Lung (tissue), 11 donors: ENCODE measurements at regions not wholly inside any gene's neighbourhood (a gene's known extent, or its start where the extent isn't known, plus 50 kb on each side); places are given as distances from the start of the nearest gene placed in this dataset.

ENCODE experiments used
- ATAC-seq: fragments of 200-7000 bp; cut with Tn5 transposase; one replicate; pipeline ENCODE4 v1.9.1; 2020; ENCODE audit warnings: moderate number of reproducible peaks; ENCODE audit not compliant: insufficient read depth, low FRiP score
- DNase-seq, 3 donors: peaks; one replicate each; pipeline ENCODE4 v3.0.0-alpha.2; 2013 to 2017
- H3K27ac ChIP-seq, 2 donors: one replicate each; pipeline ENCODE4 v1.5.1; 2013; ENCODE audit warnings: mild to moderate bottlenecking in 2 of 2, moderate library complexity in 2 of 2, control low read depth in 1 of 2, inconsistent platforms in 1 of 2, low read depth in 1 of 2, low read length in 1 of 2
- H3K27me3 ChIP-seq, 3 donors: one replicate each; pipeline ENCODE4 v1.5.1; 2013; ENCODE audit warnings: low read length in 2 of 3; ENCODE audit not compliant: control insufficient read depth in 3 of 3, insufficient read depth in 3 of 3
- H3K36me3 ChIP-seq, 4 donors: one replicate each; pipeline ENCODE4 v1.5.1; 2013; ENCODE audit warnings: low read length in 4 of 4, mild to moderate bottlenecking in 1 of 4, moderate library complexity in 1 of 4; ENCODE audit not compliant: control insufficient read depth in 4 of 4, insufficient read depth in 4 of 4
- H3K4me1 ChIP-seq, 5 donors: one replicate each; pipeline ENCODE4 v1.5.1; 2013; ENCODE audit warnings: low read length in 5 of 5, mild to moderate bottlenecking in 2 of 5, moderate library complexity in 1 of 5; ENCODE audit not compliant: control insufficient read depth in 5 of 5, insufficient read depth in 5 of 5
- H3K4me3 ChIP-seq: one replicate; pipeline ENCODE4 v1.5.1; 2013; ENCODE audit warnings: mild to moderate bottlenecking, control low read depth, moderate library complexity
- H3K9ac ChIP-seq, 2 donors: one replicate each; pipeline ENCODE4 v1.5.1; 2013; ENCODE audit warnings: low read length in 2 of 2, control low read depth in 1 of 2; ENCODE audit not compliant: insufficient read depth in 1 of 2
- H3K9me3 ChIP-seq, 4 donors: one replicate each; pipeline ENCODE4 v1.5.1; 2013; ENCODE audit warnings: low read length in 3 of 4, mild to moderate bottlenecking in 1 of 4, moderate library complexity in 1 of 4; ENCODE audit not compliant: control insufficient read depth in 4 of 4, insufficient read depth in 3 of 4
- CTCF ChIP-seq: IDR thresholded peaks from 2 replicates; pipeline ENCODE4 v1.5.1; 2012; ENCODE audit warnings: mild to moderate bottlenecking; ENCODE audit errors: control extremely low read depth, extremely low read depth
- WGBS, 2 donors: extraction: QIAGEN DNeasy Blood & Tissue Kit; methylation state at CpG; one replicate each; pipeline ENCODE4 v1.1.7; 2013; 5-methylcytosine and 5-hydroxymethylcytosine counted together
- donor health status: control.
- donor health status: control.
- donor health status: Bipolar disorder and iron deficiency.
- donor health status: healthy.
- donor health status: DM: yes; HTN: yes; CAD: no.

GRCh38 chr5:92496545-92496944, 1084.5 kb downstream of the NR2F1-AS1 start:
- H3K4me1 ChIP-seq = peaks cover 0 to 6% (median 0%) of the 10 kb centered on the region in 5 donors
- no peaks in the 10 kb centered on the region for H3K27me3 ChIP-seq
- H3K9ac ChIP-seq = no peak overlapping the region
- no peak for DNase-seq
- no peak for TF ChIP-seq CTCF
- no peak for ATAC-seq
- H3K27ac ChIP-seq = no peak overlapping the region
- H3K4me3 ChIP-seq = no peak overlapping the region
- H3K9me3 ChIP-seq = no peaks in the 10 kb centered on the region
- H3K36me3 ChIP-seq = no peaks in the 10 kb centered on the region

GRCh38 chr5:92494508-92494907, 1086.5 kb downstream of the NR2F1-AS1 start:
- no peak overlapping the region for H3K4me3 ChIP-seq
- no peak for DNase-seq
- no peak overlapping the region for H3K27ac ChIP-seq
- no peak for TF ChIP-seq CTCF
- ATAC-seq = no peak
- H3K9ac ChIP-seq = no peak overlapping the region
- peaks cover 0 to 6% (median 0%) of the 10 kb centered on the region in 5 donors for H3K4me1 ChIP-seq
- 85 to 94% methylated on average over 5 of the region's 5 CpGs for WGBS, 2 donors
- H3K36me3 ChIP-seq = no peaks in the 10 kb centered on the region
- H3K9me3 ChIP-seq = no peaks in the 10 kb centered on the region
- no peaks in the 10 kb centered on the region for H3K27me3 ChIP-seq

GRCh38 chr5:92492908-92493307, 1088.1 kb downstream of the NR2F1-AS1 start:
- H3K27ac ChIP-seq = no peak overlapping the region
- no peak overlapping the region for H3K9ac ChIP-seq
- 51 to 61% methylated on average over 3 of the region's 3 CpGs for WGBS, 2 donors
- H3K9me3 ChIP-seq = no peaks in the 10 kb centered on the region
- no peak for TF ChIP-seq CTCF
- H3K4me1 ChIP-seq = peaks cover 0 to 6% (median 0%) of the 10 kb centered on the region in 5 donors
- H3K4me3 ChIP-seq = no peak overlapping the region
- H3K36me3 ChIP-seq = no peaks in the 10 kb centered on the region
- no peak for DNase-seq
- ATAC-seq = no peak
- H3K27me3 ChIP-seq = no peaks in the 10 kb centered on the region

GRCh38 chr5:92484484-92484883, 1096.5 kb downstream of the NR2F1-AS1 start:
- Histone ChIP-seq H3K36me3 (no peaks in the 10 kb centered on the region), H3K9me3 (peaks cover 0 to 3% (median under 1%) of the 10 kb centered on the region in 4 donors), H3K4me1 (no peaks in the 10 kb centered on the region), H3K4me3 (no peak overlapping the region), H3K27me3 (no peaks in the 10 kb centered on the region), H3K9ac (no peak overlapping the region), H3K27ac (no peak overlapping the region)
- ATAC-seq (no peak), DNase-seq (no peak)
- TF ChIP-seq CTCF = no peak
